ENCODE measurements at regions not wholly inside any gene's neighbourhood (a gene's known extent, or its start where the extent isn't known, plus 50 kb on each side); places are given as distances from the start of the nearest gene placed in this dataset.

- no peak for DNase-seq
Measured at GRCh38 chr10:88131511-88132139, 268.2 kb downstream of the PTEN start.

DNA sequence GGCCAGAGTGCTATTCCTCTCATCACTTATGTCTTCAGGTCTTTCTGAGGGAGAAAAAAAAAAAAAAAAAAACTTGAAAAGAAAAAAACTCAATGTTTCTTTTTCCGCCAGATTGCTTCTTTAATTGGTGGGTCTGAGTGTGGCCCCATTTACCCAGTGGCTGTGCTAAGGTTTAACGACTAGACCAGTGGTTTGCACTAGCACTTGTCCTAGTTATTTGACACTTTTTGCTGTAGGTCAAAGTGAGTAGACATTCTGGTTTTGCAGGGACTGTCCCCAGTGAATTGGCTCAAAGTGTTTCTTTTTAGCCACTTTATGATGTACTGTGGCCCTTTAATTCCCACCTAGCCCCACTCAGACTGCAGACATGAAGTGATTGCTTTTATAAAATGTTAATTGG lies 273.3 kb downstream of the PTEN start:
- DNase-seq: no peak

- no peak for DNase-seq
Measured at GRCh38 chr10:88138319-88138848, 275.0 kb downstream of the PTEN start.

GRCh38 chr10:88147000-88147798 lies 283.8 kb downstream of the PTEN start:
- no peak for DNase-seq

- no peak for DNase-seq
Measured at GRCh38 chr10:88149906-88150305, 286.5 kb downstream of the PTEN start.

DNA sequence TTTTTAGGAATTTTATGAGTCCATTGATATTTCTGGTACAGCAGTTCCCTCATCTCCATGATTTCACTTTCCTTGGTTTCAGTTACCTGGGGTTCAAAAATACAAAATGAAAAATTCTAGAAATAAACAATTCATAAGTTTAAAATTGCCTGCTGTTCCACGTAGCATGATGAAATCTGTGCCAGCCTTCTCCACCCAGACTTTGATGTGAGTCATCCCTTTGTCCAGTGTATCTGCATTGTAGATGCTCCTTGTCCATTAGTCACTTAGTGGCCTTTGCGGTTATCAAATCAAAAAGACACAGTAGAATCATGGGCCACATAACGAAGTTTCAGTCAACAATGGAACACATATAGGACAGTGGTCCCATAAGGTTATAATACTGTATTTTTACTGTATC lies 286.9 kb downstream of the PTEN start:
- DNase-seq: no peak

GRCh38 chr10:88152728-88153133 lies 289.3 kb downstream of the PTEN start:
- no peak for DNase-seq

GRCh38 chr10:88154596-88155250 lies 291.3 kb downstream of the PTEN start:
- DNase-seq: no peak

GRCh38 chr10:88156341-88156740 lies 292.9 kb downstream of the PTEN start:
- DNase-seq: no peak

- no peak for DNase-seq
Measured at GRCh38 chr10:88157981-88158465, 294.6 kb downstream of the PTEN start.

DNA sequence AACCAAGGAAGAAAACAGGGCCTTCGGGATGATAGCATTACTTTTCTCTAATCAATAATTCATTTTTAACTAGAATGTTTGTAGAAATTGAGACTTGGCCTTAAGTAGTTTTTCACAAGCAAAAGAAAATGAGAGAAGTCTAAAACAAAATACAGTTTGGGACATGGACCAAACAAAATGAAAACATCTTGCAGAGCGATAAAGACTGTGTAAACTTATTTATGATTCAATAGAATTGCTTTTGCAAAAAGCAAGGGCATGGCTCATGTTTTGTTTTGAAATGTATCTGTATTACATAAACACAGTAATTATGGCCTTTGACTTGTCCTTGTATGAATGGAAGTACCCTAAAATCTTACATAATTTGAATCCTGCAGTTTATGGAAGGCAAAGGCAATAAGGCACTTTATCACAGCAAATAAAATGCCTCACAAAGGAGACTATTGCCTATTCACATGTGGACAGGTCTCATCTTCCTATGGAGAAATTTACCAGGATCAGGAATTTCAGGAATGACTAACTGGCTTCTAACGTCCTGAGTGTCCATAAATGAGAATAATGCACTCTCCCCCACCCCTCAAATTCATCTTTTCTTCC lies 295.2 kb downstream of the PTEN start:
- no peak for DNase-seq

DNA sequence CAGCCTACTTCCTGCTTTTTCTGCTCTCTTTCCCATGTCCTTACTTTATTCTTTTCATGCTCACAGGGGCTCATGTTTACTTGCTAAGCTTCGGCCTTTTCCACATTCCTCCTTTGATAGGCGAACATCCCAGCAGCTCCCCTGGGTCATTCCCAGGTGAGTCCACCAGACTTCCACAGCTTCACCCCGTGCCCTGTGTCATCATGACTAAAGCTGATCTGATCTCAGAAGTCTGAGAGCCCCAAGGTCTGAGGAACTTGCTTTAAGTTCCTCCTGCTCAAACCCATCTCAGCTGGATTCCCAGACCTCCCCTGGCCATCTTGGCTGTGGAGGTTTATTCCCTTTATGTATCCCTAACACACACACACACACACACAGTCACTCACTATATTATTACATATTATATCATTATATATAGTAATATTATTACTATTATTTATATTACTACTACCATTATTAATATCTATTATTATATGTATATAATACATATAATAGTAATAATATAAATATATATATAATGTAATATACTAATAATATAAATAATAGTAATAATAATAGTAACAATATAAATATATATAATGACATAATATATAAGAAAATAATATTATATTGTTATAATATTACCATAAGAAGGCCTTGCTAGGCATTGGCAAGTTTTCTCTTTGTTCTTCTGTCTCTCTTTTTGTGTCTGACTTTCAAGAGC lies 295.9 kb downstream of the PTEN start:
- DNase-seq: no peak

GRCh38 chr10:88161070-88161469 lies 297.6 kb downstream of the PTEN start:
- no peak for DNase-seq

DNA sequence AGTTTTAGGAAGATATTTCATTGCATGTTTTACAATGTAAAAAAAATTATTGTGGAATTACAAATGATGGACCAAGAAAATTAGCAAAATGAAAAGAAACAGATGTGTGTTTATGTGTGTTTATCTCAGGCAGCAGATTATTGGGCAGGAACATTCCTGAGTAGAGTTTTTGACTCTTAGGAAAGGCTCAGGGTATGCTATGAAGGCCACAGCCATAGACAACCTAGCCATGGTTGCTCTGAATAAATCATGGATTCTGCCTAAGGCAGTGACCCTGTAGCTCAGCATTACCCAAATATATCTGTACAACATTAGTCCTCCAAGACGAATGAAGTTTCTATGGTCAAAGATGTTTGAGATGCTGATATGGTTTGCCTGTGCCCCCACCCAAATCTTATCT lies 298.3 kb downstream of the PTEN start:
- DNase-seq: no peak

- DNase-seq: no peak
Measured at GRCh38 chr10:88162852-88163251, 299.4 kb downstream of the PTEN start.

- no peak for DNase-seq
Measured at GRCh38 chr10:88163572-88163971, 300.1 kb downstream of the PTEN start.

- no peak for DNase-seq
Measured at GRCh38 chr10:88164471-88164870, 301.0 kb downstream of the PTEN start.

DNA sequence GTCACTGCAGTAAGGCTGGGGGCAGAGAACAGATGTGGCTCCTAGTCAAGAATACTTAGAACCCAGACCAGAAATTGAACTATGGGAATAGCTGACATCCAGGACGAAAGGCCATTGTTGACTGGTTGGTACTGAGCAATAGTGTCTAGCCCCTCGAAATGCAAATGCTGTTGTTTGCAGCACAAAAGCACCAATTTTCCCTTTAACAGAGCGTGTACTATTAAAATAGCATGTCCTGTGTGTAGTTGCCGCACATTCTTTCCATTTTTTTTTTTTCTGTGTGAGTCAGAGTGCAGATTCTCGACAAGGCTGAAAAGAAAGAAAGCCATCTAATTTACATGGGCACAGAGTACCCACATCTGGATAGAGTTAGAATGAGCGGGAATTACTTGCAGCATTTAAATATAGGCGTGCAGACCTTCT lies 302.4 kb downstream of the PTEN start:
- DNase-seq: no peak

DNA sequence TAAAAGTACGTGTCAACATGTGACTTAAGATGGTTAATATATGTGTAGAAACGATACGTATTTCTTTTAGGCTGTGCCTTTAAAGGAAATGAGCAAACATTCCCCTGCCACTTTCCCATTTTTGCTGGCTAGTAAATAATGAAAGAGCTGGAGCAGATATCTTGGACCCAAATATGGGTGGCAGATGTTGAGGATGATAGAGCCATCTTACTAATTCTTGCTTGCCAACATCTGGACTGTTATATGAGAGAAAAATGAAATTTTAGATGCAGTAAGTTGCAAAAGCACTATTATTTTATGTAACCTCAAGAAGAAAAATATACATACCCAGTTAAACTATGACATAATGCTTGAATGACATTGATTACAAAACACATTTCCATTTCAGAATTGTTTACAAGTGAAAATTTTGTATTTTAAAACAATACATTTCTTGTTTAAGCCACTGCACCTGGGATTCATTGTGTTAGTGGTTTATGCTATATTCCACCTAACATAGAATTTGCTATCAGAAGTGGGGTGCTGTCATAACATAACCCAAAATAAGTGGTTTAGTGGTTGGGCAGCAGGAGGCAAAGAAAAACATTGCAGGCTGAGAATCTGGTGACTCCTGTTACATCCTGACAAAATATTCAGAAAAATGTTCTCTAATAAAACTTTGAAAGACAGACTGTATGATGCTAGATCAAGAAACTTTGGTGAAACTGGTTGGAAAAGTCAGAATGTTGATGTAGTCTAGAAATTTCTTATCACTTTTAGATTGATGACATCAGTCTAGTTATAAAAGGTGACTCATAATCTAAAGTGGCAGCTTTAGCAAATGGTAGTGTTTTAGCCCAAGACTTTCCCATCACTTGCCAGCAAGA lies 305.0 kb downstream of the PTEN start:
- no peak for DNase-seq

DNA sequence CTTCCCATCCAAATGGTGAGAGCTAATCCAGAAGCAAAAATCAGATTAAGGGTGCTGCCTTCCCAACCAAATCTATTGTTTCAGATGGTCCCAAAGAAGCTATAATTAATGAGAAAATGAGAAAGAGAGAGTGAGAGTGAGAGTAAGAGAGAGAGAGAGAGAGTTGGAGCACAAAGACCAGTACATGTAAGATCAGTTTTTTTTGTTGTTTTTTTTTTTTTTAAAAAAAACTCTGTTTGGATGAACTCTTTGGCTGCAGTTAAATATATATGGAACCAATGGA lies 305.6 kb downstream of the PTEN start:
- DNase-seq: no peak

- no peak for DNase-seq
Measured at GRCh38 chr10:88170628-88171027, 307.2 kb downstream of the PTEN start.

DNA sequence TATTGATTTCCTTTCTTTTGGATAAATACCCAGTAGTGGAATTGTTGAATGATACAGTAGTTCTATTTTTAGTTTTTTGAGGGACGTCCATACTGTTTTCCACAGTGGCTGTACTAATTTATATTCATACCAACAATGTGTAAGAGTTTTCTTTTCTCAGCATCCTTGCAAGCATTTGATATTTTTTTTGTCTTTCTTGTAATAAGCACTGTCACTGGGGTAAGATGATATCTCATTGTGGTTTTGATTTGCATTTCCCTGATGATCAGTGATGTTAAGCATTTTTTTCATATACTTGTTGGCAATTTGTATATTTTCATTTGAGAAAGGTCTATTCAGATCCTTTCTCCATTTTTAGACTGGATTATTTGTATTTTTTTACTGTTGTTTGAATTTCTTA lies 308.7 kb downstream of the PTEN start:
- no peak for DNase-seq

All from effector CD8-positive, alpha-beta T cell (primary cell).